MM.1S (cell line): ENCODE measurements at regions not wholly inside any gene's neighbourhood (a gene's known extent, or its start where the extent isn't known, plus 50 kb on each side); places are given as distances from the start of the nearest gene placed in this dataset.

Source experiments
- EZH2 ChIP-seq: fragments of 300-600 bp; sonication (generic); optimal IDR thresholded peaks from 2 replicates; pipeline ENCODE3; 2017; ENCODE audit warnings: low read depth, mild to moderate bottlenecking, antibody characterized with exemption, low read length, mixed read lengths
- TF ChIP-seq, protein P1 (sequence below): fragments of 300-600 bp; sonication (generic); IDR thresholded peaks from 2 replicates; pipeline ENCODE4 v1.5.1; 2016; ENCODE audit warnings: antibody characterized with exemption, low read length, mixed read lengths

DNA sequence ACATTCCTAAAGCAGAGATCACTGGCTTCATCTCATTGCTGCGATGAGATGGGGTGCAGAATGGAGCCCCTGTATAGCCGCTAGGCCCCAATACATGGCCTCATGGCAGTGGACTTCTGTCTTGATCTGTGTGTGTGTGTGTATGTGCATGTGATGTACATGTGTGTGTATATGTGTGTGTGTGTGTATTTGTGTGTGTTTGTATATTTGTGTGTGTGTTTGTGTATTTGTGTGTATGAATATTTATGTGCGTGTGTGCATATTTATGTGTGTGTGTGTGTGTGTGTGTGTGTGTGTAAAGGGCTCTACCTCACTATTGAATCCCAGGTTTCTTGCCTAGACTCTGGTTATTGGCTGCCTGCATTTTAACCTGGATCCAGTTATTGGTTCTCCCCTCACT, 958.2 kb downstream of the GRID1 start:
- TF ChIP-seq, protein P1, sequence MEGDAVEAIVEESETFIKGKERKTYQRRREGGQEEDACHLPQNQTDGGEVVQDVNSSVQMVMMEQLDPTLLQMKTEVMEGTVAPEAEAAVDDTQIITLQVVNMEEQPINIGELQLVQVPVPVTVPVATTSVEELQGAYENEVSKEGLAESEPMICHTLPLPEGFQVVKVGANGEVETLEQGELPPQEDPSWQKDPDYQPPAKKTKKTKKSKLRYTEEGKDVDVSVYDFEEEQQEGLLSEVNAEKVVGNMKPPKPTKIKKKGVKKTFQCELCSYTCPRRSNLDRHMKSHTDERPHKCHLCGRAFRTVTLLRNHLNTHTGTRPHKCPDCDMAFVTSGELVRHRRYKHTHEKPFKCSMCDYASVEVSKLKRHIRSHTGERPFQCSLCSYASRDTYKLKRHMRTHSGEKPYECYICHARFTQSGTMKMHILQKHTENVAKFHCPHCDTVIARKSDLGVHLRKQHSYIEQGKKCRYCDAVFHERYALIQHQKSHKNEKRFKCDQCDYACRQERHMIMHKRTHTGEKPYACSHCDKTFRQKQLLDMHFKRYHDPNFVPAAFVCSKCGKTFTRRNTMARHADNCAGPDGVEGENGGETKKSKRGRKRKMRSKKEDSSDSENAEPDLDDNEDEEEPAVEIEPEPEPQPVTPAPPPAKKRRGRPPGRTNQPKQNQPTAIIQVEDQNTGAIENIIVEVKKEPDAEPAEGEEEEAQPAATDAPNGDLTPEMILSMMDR: no peak
- TF ChIP-seq EZH2: no peak
